Neural progenitor cell (in vitro differentiated cells): ENCODE measurements at regions not wholly inside any gene's neighbourhood (a gene's known extent, or its start where the extent isn't known, plus 50 kb on each side); places are given as distances from the start of the nearest gene placed in this dataset.
"Not testable (repeated sequence)": the region's sequence is repeated elsewhere in the genome, so short reads cannot be mapped to it uniquely, and the experiment has no call there.

Experiments used
- CTCF ChIP-seq: fragments of 200-600 bp; sonication (generic); IDR thresholded peaks from 2 replicates; pipeline ENCODE4 v1.5.1; 2017; ENCODE audit warnings: antibody characterized with exemption, mild to moderate bottlenecking
- EZH2 ChIP-seq: fragments of 200-600 bp; sonication (generic); IDR thresholded peaks from 2 replicates; pipeline ENCODE4 v1.6.1; 2017; ENCODE audit warnings: antibody characterized with exemption, mild to moderate bottlenecking, moderate library complexity
- EZH2phosphoT487 ChIP-seq: fragments of 200-600 bp; sonication (generic); IDR thresholded peaks from 2 replicates; pipeline ENCODE4 v1.6.1; 2017; ENCODE audit warnings: antibody characterized with exemption

- not testable (repeated sequence) for TF ChIP-seq EZH2, CTCF, EZH2phosphoT487
Measured at GRCh38 chr7:75261660-75262059, 133.8 kb upstream of the TRIM73 start.
